Pons (tissue), 1 donor: ENCODE measurements at regions not wholly inside any gene's neighbourhood (a gene's known extent, or its start where the extent isn't known, plus 50 kb on each side); places are given as distances from the start of the nearest gene placed in this dataset.
"Not testable (repeated sequence)": the region's sequence is repeated elsewhere in the genome, so short reads cannot be mapped to it uniquely, and the experiment has no call there.

Experiments
- DNase-seq: peaks from one replicate; pipeline ENCODE4 v3.0.0-alpha.2; 2016; ENCODE audit warnings: low spot score

GRCh38 chr6:23752414-23752813 lies 373.6 kb upstream of the NRSN1 start:
- DNase-seq: no peak

- no peak for DNase-seq
Observed at GRCh38 chr6:23754197-23754596, 371.8 kb upstream of the NRSN1 start.

GRCh38 chr6:23775127-23775526 lies 350.9 kb upstream of the NRSN1 start:
- DNase-seq: peak; percentile 15

GRCh38 chr6:23783901-23784300 lies 342.1 kb upstream of the NRSN1 start:
- DNase-seq: no peak

GRCh38 chr6:23784301-23784919 lies 341.6 kb upstream of the NRSN1 start:
- DNase-seq: no peak

DNA sequence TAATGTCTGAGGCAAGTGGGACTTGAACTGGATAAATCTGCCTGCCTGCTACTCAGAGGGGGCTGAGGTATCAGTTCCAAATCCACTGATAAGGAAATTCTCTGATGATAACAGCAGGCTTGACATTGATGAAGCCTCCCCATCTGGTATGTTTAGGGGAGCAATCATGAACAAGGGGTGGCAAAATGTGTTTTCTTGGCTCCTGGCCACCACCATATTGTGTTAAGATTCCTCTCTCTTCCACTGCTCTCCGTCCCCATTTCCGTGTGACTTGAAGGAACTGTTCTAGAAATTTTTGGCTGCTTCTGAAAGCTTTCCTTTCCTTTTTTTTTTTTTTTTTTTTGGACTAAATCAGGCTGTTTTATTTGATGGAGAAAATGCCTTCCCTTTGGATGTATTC lies 335.3 kb upstream of the NRSN1 start:
- no peak for DNase-seq

GRCh38 chr6:23797041-23797440 lies 329.0 kb upstream of the NRSN1 start:
- no peak for DNase-seq

DNA sequence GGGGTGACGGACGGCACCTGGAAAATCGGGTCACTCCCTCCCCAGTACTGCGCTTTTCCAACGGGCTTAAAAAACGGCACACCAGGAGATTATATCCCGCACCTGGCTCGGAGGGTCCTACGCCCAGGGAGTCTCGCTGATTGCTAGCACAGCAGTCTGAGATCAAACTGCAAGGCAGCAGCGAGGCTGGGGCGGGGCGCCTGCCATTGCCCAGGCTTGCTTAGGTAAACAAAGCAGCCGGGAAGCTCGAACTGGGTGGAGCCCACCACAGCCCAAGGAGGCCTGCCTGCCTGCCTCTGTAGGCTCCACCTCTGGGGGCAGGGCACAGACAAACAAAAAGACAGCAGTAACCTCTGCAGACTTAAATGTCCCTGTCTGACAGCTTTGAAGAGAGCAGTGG lies 321.7 kb upstream of the NRSN1 start:
- DNase-seq: not testable (repeated sequence)

DNA sequence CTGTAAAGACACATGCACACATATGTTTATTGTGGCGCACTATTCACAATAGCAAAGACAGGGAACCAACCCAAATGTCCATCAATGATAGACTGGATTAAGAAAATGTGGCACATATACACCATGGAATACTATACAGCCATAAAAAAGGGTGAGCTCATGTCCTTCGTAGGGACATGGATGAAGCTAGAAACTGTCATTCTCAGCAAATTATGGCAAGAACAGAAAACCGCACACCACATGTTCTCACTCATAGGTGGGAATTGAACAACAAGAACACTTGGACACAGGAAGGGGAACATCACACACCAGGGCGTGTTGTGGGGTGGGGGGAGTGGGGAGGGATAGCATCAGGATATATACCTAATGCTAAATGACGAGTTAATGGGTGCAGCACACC lies 304.9 kb upstream of the NRSN1 start:
- DNase-seq: not testable (repeated sequence)

DNA sequence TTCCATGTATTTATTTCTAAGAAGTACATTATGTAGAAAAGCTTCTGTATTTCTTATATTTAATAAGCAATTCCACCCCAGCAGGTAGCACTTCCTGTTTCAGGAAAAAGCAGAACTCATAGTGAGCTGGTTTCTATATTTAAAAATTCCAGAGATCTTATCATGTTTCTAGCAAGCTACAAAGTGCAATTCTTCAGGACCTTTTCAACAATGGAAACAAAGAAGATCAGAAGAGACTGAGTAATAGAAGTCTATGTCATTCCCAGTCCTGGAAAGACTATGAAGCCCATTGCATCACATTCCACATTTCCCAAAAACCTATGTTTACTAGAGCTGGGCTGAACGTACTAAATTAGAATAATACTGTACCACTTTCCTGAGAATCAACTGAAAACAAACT lies 302.6 kb upstream of the NRSN1 start:
- DNase-seq: peak; percentile 4

DNA sequence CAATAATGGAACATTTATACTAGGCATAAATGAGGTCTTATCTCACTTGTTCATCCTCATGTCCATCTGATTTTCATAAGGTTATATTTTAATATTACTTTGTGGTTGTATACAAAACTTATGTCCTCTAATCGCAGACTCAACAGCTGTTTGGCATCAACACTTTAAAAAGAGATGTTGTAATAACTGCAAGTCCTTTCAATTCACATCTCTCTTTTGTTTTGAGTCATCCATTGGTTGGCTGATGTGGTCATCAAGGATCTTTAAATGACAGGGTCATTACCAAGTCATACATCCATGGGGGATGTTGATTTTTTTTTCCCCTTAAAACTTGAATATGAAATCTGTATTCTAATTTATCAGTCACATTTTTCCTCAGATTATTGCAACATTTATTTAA lies 299.4 kb upstream of the NRSN1 start:
- DNase-seq: no peak

- no peak for DNase-seq
Observed at GRCh38 chr6:23828861-23829260, 297.2 kb upstream of the NRSN1 start.

GRCh38 chr6:23841116-23841515 lies 284.9 kb upstream of the NRSN1 start:
- no peak for DNase-seq

DNA sequence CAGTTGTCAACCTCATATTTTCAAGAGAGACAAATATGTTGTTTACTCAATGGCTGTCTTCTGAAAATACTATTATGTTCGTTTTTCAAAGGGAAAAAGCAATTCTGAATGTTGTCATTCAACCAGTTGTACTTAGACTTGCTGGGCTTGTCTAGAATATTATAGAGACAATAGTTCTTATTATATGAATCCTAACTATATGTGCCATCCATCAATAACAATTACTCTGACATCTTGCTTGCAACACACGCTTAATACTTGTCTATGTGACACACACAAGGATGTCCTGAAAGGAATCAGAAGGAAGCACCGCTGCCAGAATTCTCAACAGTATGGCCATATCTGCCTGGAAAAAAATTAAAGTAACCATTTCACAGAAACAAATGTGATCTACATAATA lies 283.3 kb upstream of the NRSN1 start:
- DNase-seq: no peak

- no peak for DNase-seq
Observed at GRCh38 chr6:23851522-23851921, 274.5 kb upstream of the NRSN1 start.

DNA sequence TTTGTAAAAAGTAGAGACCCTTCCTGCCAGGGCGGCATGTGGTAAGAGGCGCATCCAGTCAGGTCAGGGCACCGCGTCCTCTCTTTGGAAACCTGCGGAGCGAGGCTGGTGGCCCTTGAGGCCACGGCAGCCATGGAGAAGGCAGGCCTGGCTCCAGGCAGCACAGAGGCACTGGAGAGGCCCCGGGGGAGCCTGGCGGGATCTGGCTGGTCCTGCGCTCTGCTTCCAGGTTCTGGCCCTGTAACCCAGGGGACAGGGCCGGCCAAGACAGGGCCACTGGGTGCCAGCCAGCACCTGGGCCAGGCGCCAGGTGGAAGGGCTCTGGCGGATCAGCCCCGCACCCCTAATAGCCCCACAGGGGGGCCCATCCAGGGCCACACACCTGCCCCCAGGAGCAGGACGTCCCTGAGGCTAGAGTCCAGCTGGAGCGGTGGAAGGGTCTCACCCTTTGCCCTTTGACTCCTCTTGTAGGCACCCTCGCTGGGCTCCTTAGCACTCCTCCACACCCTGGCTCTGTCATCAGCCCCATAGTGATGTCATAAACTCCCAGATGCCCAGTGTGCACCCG lies 272.4 kb upstream of the NRSN1 start:
- DNase-seq: not testable (repeated sequence)

GRCh38 chr6:23854154-23854553 lies 271.9 kb upstream of the NRSN1 start:
- not testable (repeated sequence) for DNase-seq

GRCh38 chr6:23855497-23856116 lies 270.4 kb upstream of the NRSN1 start:
- no peak for DNase-seq

DNA sequence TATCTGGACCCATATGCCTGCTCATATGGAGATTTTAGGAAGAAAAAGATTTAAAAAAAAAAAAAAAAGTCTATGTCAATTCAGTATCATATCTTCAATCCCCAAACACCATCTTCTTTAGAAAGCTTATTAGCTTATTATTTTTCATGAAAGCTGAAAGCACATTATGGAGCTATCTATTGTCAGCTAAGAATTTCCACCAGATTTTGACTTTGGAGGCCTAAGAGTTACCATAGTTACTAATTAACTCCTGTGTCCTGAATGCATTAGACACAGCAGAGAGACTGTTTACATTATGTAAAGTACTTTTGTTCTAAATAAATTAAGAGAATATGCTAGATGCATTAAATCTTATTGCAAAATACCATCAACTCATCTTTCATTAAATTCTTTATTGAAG lies 255.5 kb upstream of the NRSN1 start:
- no peak for DNase-seq

DNA sequence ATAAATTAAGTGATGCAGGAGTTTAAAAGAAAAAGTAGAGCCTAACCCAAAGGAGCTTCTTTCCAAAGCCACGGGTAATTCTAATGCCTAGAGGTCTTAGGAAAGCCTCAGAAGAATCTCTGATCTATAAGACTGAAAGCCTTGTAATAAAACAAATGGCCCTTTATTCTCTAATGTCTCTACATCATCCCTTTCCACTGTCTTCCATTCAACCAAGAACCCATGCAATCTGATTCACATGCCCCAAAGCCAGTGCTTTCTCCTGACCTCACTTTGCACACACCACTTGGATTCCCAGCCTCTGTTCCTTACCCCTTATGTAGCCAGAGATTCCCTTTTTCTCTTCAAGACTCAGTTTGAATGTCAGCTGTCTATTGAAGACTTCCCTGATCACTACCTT lies 252.9 kb upstream of the NRSN1 start:
- no peak for DNase-seq

DNA sequence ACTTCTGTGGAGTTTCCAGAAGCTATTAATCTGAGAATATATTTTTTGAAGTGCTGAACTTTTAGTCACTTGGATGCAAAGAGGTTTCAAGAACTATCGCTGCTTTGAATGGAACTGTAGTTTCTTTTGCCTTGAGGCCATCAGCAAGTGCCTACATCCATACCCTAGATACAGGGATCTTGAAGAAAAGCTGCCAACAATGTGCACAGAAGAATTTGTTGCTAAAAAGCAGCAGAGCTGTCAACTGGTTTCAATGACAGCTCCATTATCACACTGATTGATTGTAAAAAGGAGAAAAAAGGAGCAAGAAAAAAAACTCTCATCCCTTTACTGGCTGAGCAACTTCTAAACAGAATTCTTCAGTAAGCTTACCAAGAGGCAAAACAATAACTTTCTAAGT lies 251.0 kb upstream of the NRSN1 start:
- DNase-seq: no peak

- DNase-seq: no peak
Observed at GRCh38 chr6:23879816-23880215, 246.2 kb upstream of the NRSN1 start.

DNA sequence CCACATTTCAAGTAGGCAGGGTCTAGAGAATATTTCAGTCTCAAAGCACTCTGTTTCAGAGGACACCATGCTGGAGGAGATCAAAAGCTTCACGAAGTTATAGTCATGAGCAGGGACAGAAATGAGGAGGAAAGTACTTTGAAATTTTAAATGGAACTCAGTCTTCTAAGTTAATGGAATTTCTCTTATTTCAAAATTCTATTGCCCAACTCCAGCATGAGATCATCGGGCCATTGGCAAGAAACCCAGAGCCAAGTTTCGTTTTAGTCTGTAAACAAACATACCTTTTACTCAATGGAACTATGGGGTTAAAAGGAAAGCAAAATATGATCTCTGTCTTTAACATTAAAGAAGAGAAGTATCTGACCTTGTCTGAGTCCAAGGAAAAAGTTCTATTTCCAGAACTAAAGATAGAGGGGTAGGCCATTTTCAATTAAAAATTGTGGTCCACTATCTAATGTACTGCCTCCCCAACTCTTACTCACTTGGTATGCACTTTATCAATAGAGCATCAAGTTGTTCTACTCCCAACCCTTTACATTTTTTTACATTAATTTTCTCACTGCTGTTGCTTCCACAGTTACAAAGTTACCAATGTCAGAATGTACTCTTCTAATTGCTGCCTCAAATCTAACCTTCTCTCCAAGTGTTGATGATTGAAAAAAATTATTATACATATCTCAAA lies 235.3 kb upstream of the NRSN1 start:
- no peak for DNase-seq
